GM21381 (cell line): ENCODE measurements at regions not wholly inside any gene's neighbourhood (a gene's known extent, or its start where the extent isn't known, plus 50 kb on each side); places are given as distances from the start of the nearest gene placed in this dataset.
"Not testable (repeated sequence)": the region's sequence is repeated elsewhere in the genome, so short reads cannot be mapped to it uniquely, and the experiment has no call there.

ENCODE experiments used
- ATAC-seq: cut with Tn5 transposase; IDR thresholded peaks from one replicate; pipeline ENCODE4 v1.9.1; 2021; ENCODE audit warnings: mild to moderate bottlenecking, moderate library complexity; ENCODE audit not compliant: unreplicated experiment

- ATAC-seq: no peak
Observed at GRCh38 chrX:41033299-41033698, 51.9 kb upstream of the USP9X start.

- not testable (repeated sequence) for ATAC-seq
Observed at GRCh38 chrX:41034902-41035301, 50.3 kb upstream of the USP9X start.
